Neural progenitor cell (in vitro differentiated cells): ENCODE measurements at regions not wholly inside any gene's neighbourhood (a gene's known extent, or its start where the extent isn't known, plus 50 kb on each side); places are given as distances from the start of the nearest gene placed in this dataset.

ENCODE experiments used
- EZH2 ChIP-seq: fragments of 200-600 bp; sonication (generic); IDR thresholded peaks from 2 replicates; pipeline ENCODE4 v1.6.1; 2017; ENCODE audit warnings: antibody characterized with exemption, mild to moderate bottlenecking, moderate library complexity
- TF ChIP-seq, protein P1 (sequence below): fragments of 200-600 bp; sonication (generic); IDR thresholded peaks from 2 replicates; pipeline ENCODE4 v1.5.1; 2017; ENCODE audit warnings: antibody characterized with exemption, mild to moderate bottlenecking

DNA sequence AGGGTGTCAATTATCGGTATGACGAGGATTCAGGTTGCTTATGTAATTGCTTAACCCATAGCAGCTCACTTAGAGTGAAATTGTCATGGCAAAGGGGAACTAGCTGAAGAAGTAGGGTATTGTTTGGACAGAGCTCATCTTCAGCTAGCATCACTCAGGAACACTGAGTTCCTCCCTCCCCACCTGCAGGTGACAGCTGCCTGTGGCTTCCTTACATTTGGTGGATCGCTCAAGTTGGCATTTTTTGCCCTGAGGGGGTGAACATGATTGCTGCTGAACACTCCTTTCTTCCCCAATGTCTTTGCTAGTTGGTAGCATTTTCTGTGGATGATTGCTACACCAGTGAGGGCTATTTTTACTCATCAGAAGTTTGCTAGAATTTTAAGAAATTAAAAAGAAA lies 86.7 kb upstream of the THUMPD2 start:
- TF ChIP-seq, protein P1, sequence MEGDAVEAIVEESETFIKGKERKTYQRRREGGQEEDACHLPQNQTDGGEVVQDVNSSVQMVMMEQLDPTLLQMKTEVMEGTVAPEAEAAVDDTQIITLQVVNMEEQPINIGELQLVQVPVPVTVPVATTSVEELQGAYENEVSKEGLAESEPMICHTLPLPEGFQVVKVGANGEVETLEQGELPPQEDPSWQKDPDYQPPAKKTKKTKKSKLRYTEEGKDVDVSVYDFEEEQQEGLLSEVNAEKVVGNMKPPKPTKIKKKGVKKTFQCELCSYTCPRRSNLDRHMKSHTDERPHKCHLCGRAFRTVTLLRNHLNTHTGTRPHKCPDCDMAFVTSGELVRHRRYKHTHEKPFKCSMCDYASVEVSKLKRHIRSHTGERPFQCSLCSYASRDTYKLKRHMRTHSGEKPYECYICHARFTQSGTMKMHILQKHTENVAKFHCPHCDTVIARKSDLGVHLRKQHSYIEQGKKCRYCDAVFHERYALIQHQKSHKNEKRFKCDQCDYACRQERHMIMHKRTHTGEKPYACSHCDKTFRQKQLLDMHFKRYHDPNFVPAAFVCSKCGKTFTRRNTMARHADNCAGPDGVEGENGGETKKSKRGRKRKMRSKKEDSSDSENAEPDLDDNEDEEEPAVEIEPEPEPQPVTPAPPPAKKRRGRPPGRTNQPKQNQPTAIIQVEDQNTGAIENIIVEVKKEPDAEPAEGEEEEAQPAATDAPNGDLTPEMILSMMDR = no peak
- TF ChIP-seq EZH2 = no peak
